ENCODE measurements at regions not wholly inside any gene's neighbourhood (a gene's known extent, or its start where the extent isn't known, plus 50 kb on each side); places are given as distances from the start of the nearest gene placed in this dataset.

DNA sequence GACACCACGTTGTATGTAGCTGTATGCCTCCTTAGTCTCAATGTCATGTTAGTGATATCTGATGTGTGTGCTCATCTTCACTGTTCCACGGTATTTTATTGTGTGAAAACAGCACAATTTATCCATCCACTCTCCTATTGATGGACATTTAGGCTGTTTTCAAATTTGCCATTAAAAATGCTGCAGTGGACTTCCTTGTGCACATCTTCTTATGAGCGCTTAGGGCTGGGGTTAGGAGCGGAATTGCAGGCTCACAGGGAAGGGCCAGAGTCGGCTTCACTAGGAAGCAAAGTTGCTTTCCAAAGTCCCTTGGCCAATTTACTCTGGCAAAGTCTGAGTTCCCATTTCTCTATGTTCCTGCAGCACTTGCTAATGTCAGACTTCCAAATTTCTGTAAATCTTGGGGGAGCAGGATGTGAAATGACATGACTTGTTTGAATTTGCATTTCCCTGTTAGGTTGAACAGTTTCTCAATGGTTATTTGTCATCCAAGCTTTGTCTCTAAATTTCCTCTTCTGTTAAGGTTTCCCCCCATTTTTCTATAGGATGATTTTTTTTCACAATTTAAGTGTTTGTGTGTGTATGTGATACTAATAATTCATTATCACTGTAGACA lies 75.4 kb downstream of the MYEOV start:
- no peaks in the 10 kb centered on the region; a peak in 1 of 7 replicates for H3K4me1 ChIP-seq (replicated peaks in 1 of 4; ENCODE audit: control insufficient read depth in 3 of 4, insufficient read depth in 4 of 4, low read length in 3 of 4)
- H2BK15ac ChIP-seq (ENCODE audit: low read length) = no peak overlapping the region
- no peak overlapping the region for H3K27ac ChIP-seq (ENCODE audit: low read depth, low read length)
- H4K8ac ChIP-seq (ENCODE audit: extremely low read depth, insufficient read depth, low read length) = no peak overlapping the region
- H3K18ac ChIP-seq (ENCODE audit: extremely low read depth, low read length) = no peak overlapping the region
- no peaks in the 10 kb centered on the region for H3K36me3 ChIP-seq (ENCODE audit: control insufficient read depth in 2 of 4, insufficient read depth in 4 of 4, low read length in 3 of 4)
- no peak overlapping the region for H3K4me2 ChIP-seq (ENCODE audit: insufficient read depth in 1 of 2, low read depth in 2 of 2, low read length in 2 of 2)
- no peak overlapping the region for H3K4ac ChIP-seq (replicated peaks; ENCODE audit: insufficient read length, low read depth, low read length)
- FAIRE-seq (no peak), DNase-seq (ENCODE audit: low read depth in 1 of 2, low spot score in 2 of 2) (no peak)
- H3K4me3 ChIP-seq (ENCODE audit: extremely low read depth in 1 of 4, insufficient read depth in 2 of 4, low read depth in 3 of 4, low read length in 4 of 4) = no peak overlapping the region
- H3K56ac ChIP-seq (replicated peaks; ENCODE audit: insufficient read length, low read depth, low read length) = no peak overlapping the region
- H3K9ac ChIP-seq (replicated peaks in 1 of 4; ENCODE audit: extremely low read depth in 1 of 4, low read depth in 3 of 4, low read length in 3 of 4) = no peak overlapping the region
- H4K91ac ChIP-seq (replicated peaks; ENCODE audit: insufficient read length, low read length) = no peak overlapping the region
- POLR2A ChIA-PET (ENCODE audit: partially characterized antibody) = no interaction called here
- peaks cover 8 to 12% of the 10 kb centered on the region in 2 experiments; a peak in 3 of 4 replicates for H3K9me3 ChIP-seq (ENCODE audit: insufficient read depth in 2 of 2, low read depth in 1 of 2, low read length in 1 of 2)
- H3K23me2 ChIP-seq (ENCODE audit: low read depth, low read length) = no peaks in the 10 kb centered on the region
- no peak overlapping the region for H2BK120ac ChIP-seq (replicated peaks; ENCODE audit: low read depth, low read length)
- 91% methylated on average over 5 of the region's 5 CpGs; no CpG with 5 or more reads in 1 of the 2 experiments for WGBS, 2 experiments (ENCODE audit: extremely low coverage in 1 of 2, insufficient coverage in 1 of 2, insufficient read length in 1 of 2, insufficient replicate concordance in 2 of 2, low coverage in 1 of 2, low lambda C conversion rate in 2 of 2, missing lambda C conversion rate in 1 of 2)
- no peak overlapping the region for H2AFZ ChIP-seq (ENCODE audit: low read length)
- H3K79me1 ChIP-seq (ENCODE audit: low read depth, low read length) = no peaks in the 10 kb centered on the region
- no peaks in the 10 kb centered on the region for H3K27me3 ChIP-seq (replicated peaks in 1 of 4; ENCODE audit: control insufficient read depth in 3 of 4, extremely low read depth in 1 of 4, insufficient read depth in 3 of 4, low read length in 3 of 4)
- H2AK5ac ChIP-seq (ENCODE audit: low read depth, low read length) = no peak overlapping the region
- H2BK5ac ChIP-seq (ENCODE audit: low read depth, low read length) = no peak overlapping the region
- H3K14ac ChIP-seq (ENCODE audit: insufficient read length) = no peak overlapping the region
- H2BK12ac ChIP-seq (ENCODE audit: low read depth, low read length) = no peak overlapping the region
- CTCF ChIA-PET (ENCODE audit: partially characterized antibody) = interaction anchor here (1.9 kb wide), 1 partner anchor 76 kb away, joined by 8 read pairs; no protein-coding TSS in a partner anchor
- H3K23ac ChIP-seq (ENCODE audit: insufficient read length) = no peak overlapping the region
- no peak overlapping the region for H4K5ac ChIP-seq (ENCODE audit: insufficient read length, low read depth, low read length)
- H4K20me1 ChIP-seq (replicated peaks in 1 of 2; ENCODE audit: control insufficient read depth in 1 of 2, insufficient read depth in 2 of 2, low read length in 2 of 2) = no peaks in the 10 kb centered on the region
- H2BK20ac ChIP-seq (ENCODE audit: low read length) = no peak overlapping the region
- no peaks in the 10 kb centered on the region for H3K79me2 ChIP-seq (ENCODE audit: control insufficient read depth in 1 of 2, insufficient read depth in 2 of 2, low read length in 2 of 2)
- TF ChIP-seq SIRT6 (IDR thresholded peaks at IDR 0.05; ENCODE audit: low read length) (no peak), TAF1 (IDR thresholded peaks at IDR 0.05; ENCODE audit: low read depth, low read length) (no peak), TEAD4 (IDR thresholded peaks at IDR 0.05; ENCODE audit: low read depth, low read length) (no peak), TCF12 (IDR thresholded peaks at IDR 0.05; ENCODE audit: low read depth, low read length) (no peak), POLR2A (IDR thresholded peaks at IDR 0.05; ENCODE audit: control extremely low read depth in 1 of 2, low read depth in 2 of 2, low read length in 2 of 2) (no peak), SP2 (IDR thresholded peaks at IDR 0.05; ENCODE audit: low read length) (no peak), CHD1 (IDR thresholded peaks at IDR 0.05; ENCODE audit: low read depth, low read length) (no peak), MAFK (IDR thresholded peaks at IDR 0.05; ENCODE audit: low read depth, low read length) (no peak), CEBPB (IDR thresholded peaks at IDR 0.05; ENCODE audit: low read depth, low read length) (no peak), RXRA (IDR thresholded peaks at IDR 0.05; ENCODE audit: insufficient read depth, low read depth, low read length) (no peak), CBX5 (IDR thresholded peaks at IDR 0.05; ENCODE audit: low read depth, low read length) (no peak), RFX5 (IDR thresholded peaks at IDR 0.05; ENCODE audit: borderline replicate concordance, low read depth, low read length) (no peak), FOSL1 (IDR thresholded peaks at IDR 0.05; ENCODE audit: insufficient read depth, low read depth, low read length) (no peak)
- TF ChIP-seq, protein P1, sequence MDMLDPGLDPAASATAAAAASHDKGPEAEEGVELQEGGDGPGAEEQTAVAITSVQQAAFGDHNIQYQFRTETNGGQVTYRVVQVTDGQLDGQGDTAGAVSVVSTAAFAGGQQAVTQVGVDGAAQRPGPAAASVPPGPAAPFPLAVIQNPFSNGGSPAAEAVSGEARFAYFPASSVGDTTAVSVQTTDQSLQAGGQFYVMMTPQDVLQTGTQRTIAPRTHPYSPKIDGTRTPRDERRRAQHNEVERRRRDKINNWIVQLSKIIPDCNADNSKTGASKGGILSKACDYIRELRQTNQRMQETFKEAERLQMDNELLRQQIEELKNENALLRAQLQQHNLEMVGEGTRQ (IDR thresholded peaks at IDR 0.05; ENCODE audit: low read length) = no peak
- TF ChIP-seq, protein P2, sequence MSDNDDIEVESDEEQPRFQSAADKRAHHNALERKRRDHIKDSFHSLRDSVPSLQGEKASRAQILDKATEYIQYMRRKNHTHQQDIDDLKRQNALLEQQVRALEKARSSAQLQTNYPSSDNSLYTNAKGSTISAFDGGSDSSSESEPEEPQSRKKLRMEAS (IDR thresholded peaks at IDR 0.05) = no peak

Data from H1 (cell line).